HUDEP-2 (cell line): ENCODE measurements at regions not wholly inside any gene's neighbourhood (a gene's known extent, or its start where the extent isn't known, plus 50 kb on each side); places are given as distances from the start of the nearest gene placed in this dataset.

ENCODE experiments used
- DNase-seq, 76 experiments: peaks; one replicate each; lab custom pipeline; 2025; ENCODE audit not compliant: unreplicated experiment in 76 of 76; lab: John Stamatoyannopoulos, UW

- DNase-seq = no peak
These were observed 157.3 kb upstream of the PPP2R2D start for GRCh38 chr10:131743190-131744151.

GRCh38 chr10:131744346-131744745, 156.5 kb upstream of the PPP2R2D start:
- no peak for DNase-seq

GRCh38 chr10:131745591-131745990, 155.2 kb upstream of the PPP2R2D start:
- DNase-seq = no peak

- DNase-seq = no peak
These were observed 154.5 kb upstream of the PPP2R2D start for GRCh38 chr10:131746241-131746711.

- DNase-seq = peak in 1 of 76 experiments; percentile 1
These were observed 154.0 kb upstream of the PPP2R2D start for GRCh38 chr10:131746785-131747184.

GRCh38 chr10:131747251-131747650, 153.6 kb upstream of the PPP2R2D start:
- no peak for DNase-seq

GRCh38 chr10:131747791-131748190, 153.0 kb upstream of the PPP2R2D start:
- no peak for DNase-seq

GRCh38 chr10:131748191-131748590, 152.6 kb upstream of the PPP2R2D start:
- no peak for DNase-seq

- no peak for DNase-seq
These were observed 151.7 kb upstream of the PPP2R2D start for GRCh38 chr10:131748831-131749766.

GRCh38 chr10:131749767-131750142, 151.1 kb upstream of the PPP2R2D start:
- DNase-seq = no peak

GRCh38 chr10:131750171-131750895, 150.5 kb upstream of the PPP2R2D start:
- DNase-seq = no peak

- no peak for DNase-seq
These were observed 149.6 kb upstream of the PPP2R2D start for GRCh38 chr10:131750973-131751826.

- no peak for DNase-seq
These were observed 148.7 kb upstream of the PPP2R2D start for GRCh38 chr10:131751827-131752775.

- no peak for DNase-seq
These were observed 147.5 kb upstream of the PPP2R2D start for GRCh38 chr10:131753336-131753735.

- DNase-seq = no peak
These were observed 145.6 kb upstream of the PPP2R2D start for GRCh38 chr10:131755200-131755599.

GRCh38 chr10:131757285-131758058, 143.3 kb upstream of the PPP2R2D start:
- no peak for DNase-seq

GRCh38 chr10:131758062-131758938, 142.5 kb upstream of the PPP2R2D start:
- DNase-seq = no peak
